Astrocyte (in vitro differentiated cells and primary cell): ENCODE measurements at regions not wholly inside any gene's neighbourhood (a gene's known extent, or its start where the extent isn't known, plus 50 kb on each side); places are given as distances from the start of the nearest gene placed in this dataset.

ENCODE experiments used
- CTCF ChIP-seq: IDR thresholded peaks from 2 replicates; pipeline ENCODE4 v1.5.1; 2011; ENCODE audit warnings: low read depth, mild to moderate bottlenecking, inconsistent platforms, low read length, moderate library complexity; ENCODE audit not compliant: insufficient read depth
- EZH2 ChIP-seq: IDR thresholded peaks from 2 replicates; pipeline ENCODE4 v1.6.1; 2012; ENCODE audit warnings: mild to moderate bottlenecking, low read length, inconsistent platforms; ENCODE audit not compliant: insufficient read depth

- no peak for TF ChIP-seq CTCF
- no peak for TF ChIP-seq EZH2
Measured at GRCh38 chr2:167875529-167875928, 371.9 kb downstream of the STK39 start.
